ENCODE measurements at regions not wholly inside any gene's neighbourhood (a gene's known extent, or its start where the extent isn't known, plus 50 kb on each side); places are given as distances from the start of the nearest gene placed in this dataset.

DNA sequence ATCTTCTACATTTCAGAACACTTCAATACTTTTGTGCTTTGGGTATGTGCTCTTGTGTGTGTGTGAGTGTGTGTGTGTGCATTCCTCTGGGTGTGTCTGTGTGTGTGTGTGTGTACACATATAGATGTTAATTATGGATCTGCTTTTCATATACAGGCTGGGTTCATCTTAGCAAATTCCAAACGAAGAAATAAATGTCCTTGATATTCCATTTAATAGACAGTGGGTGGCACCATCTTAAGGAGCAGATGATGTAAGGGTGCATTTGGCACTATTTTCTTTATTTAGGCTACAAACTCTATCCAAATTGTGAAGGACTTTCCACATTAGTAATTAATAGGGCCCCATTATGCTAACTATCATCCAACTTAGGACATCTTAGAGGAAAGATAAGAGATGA, 425.8 kb upstream of the POU3F3 start:
- Histone ChIP-seq H3K27me3 (ENCODE audit: insufficient read depth, low read length, poor library complexity) (peaks cover 2% of the 10 kb centered on the region), H3K4me2 (ENCODE audit: insufficient read depth, low read length) (no peak overlapping the region), H3K9ac (ENCODE audit: low read depth, low read length) (no peak overlapping the region), H3K4me1 (ENCODE audit: insufficient read depth, low read length) (no peaks in the 10 kb centered on the region), H2AFZ (ENCODE audit: low read depth, low read length) (no peak overlapping the region), H3K9me3 (ENCODE audit: insufficient read depth, low read length, severe bottlenecking) (no peaks in the 10 kb centered on the region), H3K79me2 (ENCODE audit: insufficient read depth, low read length) (no peaks in the 10 kb centered on the region), H3K4me3 (ENCODE audit: low read depth in 1 of 2, low read length in 2 of 2) (no peak overlapping the region), H3K36me3 (ENCODE audit: insufficient read depth, low read length) (no peaks in the 10 kb centered on the region), H4K20me1 (ENCODE audit: insufficient read depth, low read length) (no peaks in the 10 kb centered on the region), H3K27ac (ENCODE audit: low read length) (no peak overlapping the region)
- TF ChIP-seq EZH2 (IDR thresholded peaks at IDR 0.05; ENCODE audit: borderline replicate concordance, low read depth, low read length, severe bottlenecking), result no peak
- TF ChIP-seq, protein P1, sequence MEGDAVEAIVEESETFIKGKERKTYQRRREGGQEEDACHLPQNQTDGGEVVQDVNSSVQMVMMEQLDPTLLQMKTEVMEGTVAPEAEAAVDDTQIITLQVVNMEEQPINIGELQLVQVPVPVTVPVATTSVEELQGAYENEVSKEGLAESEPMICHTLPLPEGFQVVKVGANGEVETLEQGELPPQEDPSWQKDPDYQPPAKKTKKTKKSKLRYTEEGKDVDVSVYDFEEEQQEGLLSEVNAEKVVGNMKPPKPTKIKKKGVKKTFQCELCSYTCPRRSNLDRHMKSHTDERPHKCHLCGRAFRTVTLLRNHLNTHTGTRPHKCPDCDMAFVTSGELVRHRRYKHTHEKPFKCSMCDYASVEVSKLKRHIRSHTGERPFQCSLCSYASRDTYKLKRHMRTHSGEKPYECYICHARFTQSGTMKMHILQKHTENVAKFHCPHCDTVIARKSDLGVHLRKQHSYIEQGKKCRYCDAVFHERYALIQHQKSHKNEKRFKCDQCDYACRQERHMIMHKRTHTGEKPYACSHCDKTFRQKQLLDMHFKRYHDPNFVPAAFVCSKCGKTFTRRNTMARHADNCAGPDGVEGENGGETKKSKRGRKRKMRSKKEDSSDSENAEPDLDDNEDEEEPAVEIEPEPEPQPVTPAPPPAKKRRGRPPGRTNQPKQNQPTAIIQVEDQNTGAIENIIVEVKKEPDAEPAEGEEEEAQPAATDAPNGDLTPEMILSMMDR (IDR thresholded peaks at IDR 0.05; ENCODE audit: borderline replicate concordance, extremely low read depth, low read length, poor library complexity, severe bottlenecking), result no peak
- DNase-seq (no peak), ATAC-seq (ENCODE audit: insufficient read depth, low read depth) (no peak)

DNA sequence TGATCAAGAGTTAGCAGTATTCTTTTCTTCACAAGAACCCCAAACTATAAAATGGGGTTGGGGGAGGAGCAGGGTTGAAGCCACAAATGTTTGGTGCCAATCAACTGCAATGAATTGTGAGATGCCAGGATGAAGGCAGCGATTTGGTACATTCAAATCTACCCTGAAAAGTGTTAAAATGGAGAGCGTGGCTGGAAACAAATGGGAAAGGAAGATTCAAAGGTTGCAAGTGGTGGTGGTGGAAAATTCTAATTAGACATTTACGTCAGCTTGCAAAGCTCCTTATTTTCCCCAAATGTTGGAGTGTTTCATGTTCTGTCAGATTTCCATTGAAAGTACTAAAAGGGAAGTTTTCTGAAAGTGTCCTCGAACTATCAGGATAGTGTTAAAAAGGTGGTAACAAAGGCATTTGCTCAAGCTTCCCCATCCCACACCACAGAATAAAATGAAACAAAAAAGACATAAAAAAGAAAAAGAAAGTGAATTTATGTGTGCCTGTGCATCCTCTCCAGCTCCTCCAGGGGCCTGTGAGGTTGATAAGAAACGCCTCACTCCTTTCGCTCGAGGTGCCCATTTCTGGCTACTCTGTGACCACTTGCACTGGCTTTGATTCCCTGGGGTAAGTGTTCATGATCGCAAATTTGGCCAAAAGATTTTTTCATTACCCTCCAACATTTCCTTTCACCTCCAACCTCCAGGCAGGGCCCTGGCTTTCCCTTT, 424.1 kb upstream of the POU3F3 start:
- Histone ChIP-seq H3K4me3 (ENCODE audit: low read depth in 1 of 2, low read length in 2 of 2) (no peak overlapping the region), H3K9me3 (ENCODE audit: insufficient read depth, low read length, severe bottlenecking) (no peaks in the 10 kb centered on the region), H4K20me1 (ENCODE audit: insufficient read depth, low read length) (no peaks in the 10 kb centered on the region), H2AFZ (ENCODE audit: low read depth, low read length) (no peak overlapping the region), H3K36me3 (ENCODE audit: insufficient read depth, low read length) (no peaks in the 10 kb centered on the region), H3K4me1 (ENCODE audit: insufficient read depth, low read length) (no peaks in the 10 kb centered on the region), H3K27me3 (ENCODE audit: insufficient read depth, low read length, poor library complexity) (peaks cover 2% of the 10 kb centered on the region), H3K27ac (ENCODE audit: low read length) (no peak overlapping the region), H3K79me2 (ENCODE audit: insufficient read depth, low read length) (no peaks in the 10 kb centered on the region), H3K9ac (ENCODE audit: low read depth, low read length) (no peak overlapping the region), H3K4me2 (ENCODE audit: insufficient read depth, low read length) (no peak overlapping the region)
- TF ChIP-seq, protein P1 (IDR thresholded peaks at IDR 0.05; ENCODE audit: borderline replicate concordance, extremely low read depth, low read length, poor library complexity, severe bottlenecking), result no peak
- no peak for TF ChIP-seq EZH2 (IDR thresholded peaks at IDR 0.05; ENCODE audit: borderline replicate concordance, low read depth, low read length, severe bottlenecking)
- ATAC-seq (ENCODE audit: insufficient read depth, low read depth) (no peak), DNase-seq (no peak)

DNA sequence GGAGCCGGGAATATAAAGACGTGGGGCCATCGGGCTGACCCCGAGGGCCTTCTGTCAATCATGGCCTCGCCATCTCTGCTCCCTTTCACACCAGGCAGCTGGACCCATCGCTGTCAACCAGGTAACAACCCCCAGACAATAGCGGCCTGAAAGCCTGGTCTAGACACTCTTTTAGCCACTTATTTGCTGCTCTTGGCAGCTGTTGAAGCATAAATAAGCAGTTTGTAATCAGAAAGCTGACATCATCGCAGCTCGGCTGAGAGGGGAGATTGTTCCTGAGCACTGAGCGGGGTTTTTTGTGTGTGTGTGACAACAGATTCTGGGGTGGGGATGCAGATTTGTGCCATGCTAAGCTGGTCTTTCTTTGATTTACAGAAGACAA, 423.6 kb upstream of the POU3F3 start:
- DNase-seq, result no peak
- no peaks in the 10 kb centered on the region for H3K36me3 ChIP-seq (ENCODE audit: insufficient read depth, low read length)
- no peak overlapping the region for H2AFZ ChIP-seq (ENCODE audit: low read depth, low read length)
- H3K4me1 ChIP-seq (ENCODE audit: insufficient read depth, low read length), result no peaks in the 10 kb centered on the region
- no peak overlapping the region for H3K9ac ChIP-seq (ENCODE audit: low read depth, low read length)
- H3K79me2 ChIP-seq (ENCODE audit: insufficient read depth, low read length), result no peaks in the 10 kb centered on the region
- no peak overlapping the region for H3K4me2 ChIP-seq (ENCODE audit: insufficient read depth, low read length)
- no peak for ATAC-seq (ENCODE audit: insufficient read depth, low read depth)
- H3K9me3 ChIP-seq (ENCODE audit: insufficient read depth, low read length, severe bottlenecking), result no peaks in the 10 kb centered on the region
- TF ChIP-seq, protein P1 (IDR thresholded peaks at IDR 0.05; ENCODE audit: borderline replicate concordance, extremely low read depth, low read length, poor library complexity, severe bottlenecking), result no peak
- TF ChIP-seq EZH2 (IDR thresholded peaks at IDR 0.05; ENCODE audit: borderline replicate concordance, low read depth, low read length, severe bottlenecking), result no peak
- no peak overlapping the region for H3K27ac ChIP-seq (ENCODE audit: low read length)
- no peak overlapping the region for H3K4me3 ChIP-seq (ENCODE audit: low read depth in 1 of 2, low read length in 2 of 2)
- peaks cover 2% of the 10 kb centered on the region for H3K27me3 ChIP-seq (ENCODE audit: insufficient read depth, low read length, poor library complexity)
- H4K20me1 ChIP-seq (ENCODE audit: insufficient read depth, low read length), result no peaks in the 10 kb centered on the region
